IMR-90 (cell line): ENCODE measurements at regions not wholly inside any gene's neighbourhood (a gene's known extent, or its start where the extent isn't known, plus 50 kb on each side); places are given as distances from the start of the nearest gene placed in this dataset.
A peak's percentile ranks its signal among the peaks of the same experiment; 100 is the strongest.

ENCODE experiments used
- ATAC-seq: fragments of 200-7000 bp; cut with Tn5 transposase; 2 replicates; pipeline ENCODE4 v1.9.1; 2020; ENCODE audit warnings: low read depth, mild to moderate bottlenecking, moderate library complexity
- BruUV-seq: library from RNA; stranded (reverse); fragments of 400-500 nt; replicated peaks from 2 replicates; lab custom pipeline; 2021; lab: Mats Ljungman, UMichigan
- CTCF ChIA-PET: fragments of 300-600 bp; formaldehyde crosslinking; extraction: SDS; loops from one replicate; lab custom pipeline; 2021; ENCODE audit warnings: antibody characterized with exemption; lab: Yijun Ruan, JAX
- POLR2A ChIA-PET: fragments of 300-600 bp; sonication (Branson Sonifier 250); formaldehyde crosslinking; loops from one replicate; lab custom pipeline; 2022; ENCODE audit warnings: antibody characterized with exemption; ENCODE audit not compliant: unreplicated experiment; lab: Charles Lee
- DNase-seq: peaks from one replicate; pipeline ENCODE4 v3.0.0; 2013
- H2AFZ ChIP-seq: replicated peaks from 2 replicates; pipeline ENCODE3; 2013; ENCODE audit warnings: low read length, mild to moderate bottlenecking; ENCODE audit not compliant: poor library complexity
- H2AK5ac ChIP-seq: 2 replicates; pipeline ENCODE4 v1.6.1; 2013; ENCODE audit warnings: low read depth, low read length, inconsistent platforms
- H2AK9ac ChIP-seq: replicated peaks from 2 replicates; pipeline ENCODE3; 2013; ENCODE audit warnings: mild to moderate bottlenecking, low read depth, low read length, moderate library complexity; ENCODE audit not compliant: poor library complexity
- H2BK120ac ChIP-seq: 2 replicates; pipeline ENCODE4 v1.6.1; 2013; ENCODE audit warnings: low read depth, low read length, inconsistent platforms
- H2BK15ac ChIP-seq: 3 replicates; pipeline ENCODE4 v1.6.1; 2013; ENCODE audit warnings: low read depth, low read length, inconsistent platforms
- H2BK20ac ChIP-seq: 2 replicates; pipeline ENCODE4 v1.6.1; 2013; ENCODE audit warnings: low read depth, mild to moderate bottlenecking, inconsistent platforms, low read length, moderate library complexity
- H2BK5ac ChIP-seq: 2 replicates; pipeline ENCODE4 v1.6.1; 2013; ENCODE audit warnings: mild to moderate bottlenecking, low read depth, low read length, inconsistent platforms; ENCODE audit not compliant: poor library complexity, severe bottlenecking
- H3K14ac ChIP-seq: replicated peaks from 2 replicates; pipeline ENCODE4 v1.6.1; 2013; ENCODE audit warnings: low read depth, low read length, inconsistent platforms
- H3K18ac ChIP-seq: 2 replicates; pipeline ENCODE4 v1.6.1; 2013; ENCODE audit warnings: low read depth, low read length, control low read depth
- H3K23ac ChIP-seq: 2 replicates; pipeline ENCODE4 v1.6.1; 2013; ENCODE audit warnings: low read depth, low read length, inconsistent platforms
- H3K27ac ChIP-seq: 2 replicates; pipeline ENCODE4 v1.5.1; 2013; ENCODE audit warnings: mild to moderate bottlenecking, control low read depth, low read length; ENCODE audit not compliant: insufficient read depth
- H3K27me3 ChIP-seq: 2 replicates; pipeline ENCODE4 v1.6.1; 2013; ENCODE audit warnings: low read length; ENCODE audit not compliant: control insufficient read depth, insufficient read depth
- H3K36me3 ChIP-seq: 2 replicates; pipeline ENCODE4 v1.6.1; 2013; ENCODE audit warnings: low read length, mixed read lengths; ENCODE audit not compliant: control insufficient read depth, insufficient read depth
- H3K4ac ChIP-seq: 2 replicates; pipeline ENCODE4 v1.6.1; 2013; ENCODE audit warnings: low read depth, low read length, inconsistent platforms
- H3K4me1 ChIP-seq: 2 replicates; pipeline ENCODE4 v1.6.1; 2013; ENCODE audit warnings: low read length, mixed read lengths; ENCODE audit not compliant: control insufficient read depth, insufficient read depth
- H3K4me2 ChIP-seq: 2 replicates; pipeline ENCODE4 v1.6.1; 2013; ENCODE audit warnings: low read depth, mild to moderate bottlenecking, control low read depth, low read length, moderate library complexity
- H3K4me3 ChIP-seq: 2 replicates; pipeline ENCODE4 v1.5.1; 2013; ENCODE audit warnings: low read depth, mild to moderate bottlenecking, control low read depth, low read length, moderate library complexity; ENCODE audit not compliant: insufficient read depth
- H3K56ac ChIP-seq: 2 replicates; pipeline ENCODE4 v1.6.1; 2013; ENCODE audit warnings: low read length, inconsistent platforms; ENCODE audit not compliant: insufficient read depth; ENCODE audit errors: extremely low read depth
- H3K79me1 ChIP-seq, 2 experiments: 2 replicates each; pipeline ENCODE4 v1.6.1; 2013; ENCODE audit warnings: low read length in 2 of 2, inconsistent platforms in 1 of 2, low read depth in 1 of 2
- H3K9ac ChIP-seq: 2 replicates; pipeline ENCODE4 v1.6.1; 2013; ENCODE audit warnings: low read depth, low read length, control low read depth
- H3K9me1 ChIP-seq: 2 replicates; pipeline ENCODE4 v1.6.1; 2013; ENCODE audit warnings: low read length, inconsistent platforms; ENCODE audit not compliant: insufficient read depth
- H3K9me3 ChIP-seq: 2 replicates; pipeline ENCODE4 v1.6.1; 2013; ENCODE audit warnings: low read length; ENCODE audit not compliant: control insufficient read depth, insufficient read depth
- H4K20me1 ChIP-seq: 2 replicates; pipeline ENCODE4 v1.6.1; 2013; ENCODE audit warnings: low read length, inconsistent platforms; ENCODE audit not compliant: insufficient read depth
- H4K5ac ChIP-seq: 2 replicates; pipeline ENCODE4 v1.6.1; 2013; ENCODE audit warnings: mild to moderate bottlenecking, low read depth, low read length, control low read depth
- H4K8ac ChIP-seq, 2 experiments: 2 replicates each; pipeline ENCODE4 v1.6.1; 2013; ENCODE audit warnings: low read depth in 2 of 2, low read length in 2 of 2, control low read depth in 1 of 2, inconsistent platforms in 1 of 2
- H4K91ac ChIP-seq: 2 replicates; pipeline ENCODE4 v1.6.1; 2013; ENCODE audit warnings: low read depth, low read length, inconsistent platforms; ENCODE audit not compliant: insufficient read depth
- BHLHE40 ChIP-seq: fragments of 150-350 bp; IDR thresholded peaks from 2 replicates; pipeline ENCODE4 v1.6.1; 2016; ENCODE audit warnings: mild to moderate bottlenecking, low read depth, low read length
- CEBPB ChIP-seq: IDR thresholded peaks from 2 replicates; pipeline ENCODE4 v1.6.1; 2012; ENCODE audit warnings: low read depth, low read length, improper control_type of control experiment
- CHD1 ChIP-seq: IDR thresholded peaks from 2 replicates; pipeline ENCODE4 v1.6.1; 2012; ENCODE audit warnings: low read depth, low read length, improper control_type of control experiment
- FOS ChIP-seq: fragments of 150-350 bp; IDR thresholded peaks from 2 replicates; pipeline ENCODE4 v1.6.1; 2016; ENCODE audit warnings: low read depth, low read length
- MAFK ChIP-seq: IDR thresholded peaks from 2 replicates; pipeline ENCODE4 v1.6.1; 2012; ENCODE audit warnings: low read depth, low read length, improper control_type of control experiment
- dilution Hi-C: fragments of 300-500 bp; cut with HindIII; formaldehyde crosslinking; loops from one replicate; pipeline ENCODE4 v1.14.3; 2018; ENCODE audit warnings: low sequenced_read_pairs; ENCODE audit not compliant: unreplicated experiment
- in situ Hi-C: fragments of 300-500 bp; cut with MboI; formaldehyde crosslinking; loops from 3 replicates; pipeline ENCODE4 v1.14.3; 2019; ENCODE audit warnings: low sequenced_read_pairs, inconsistent platforms, mixed read lengths
- intact Hi-C: fragments of 100-400 bp; cut with micrococcal nuclease; formaldehyde crosslinking; loops from 2 replicates; pipeline ENCODE4 v1.10.0; 2022

GRCh38 chr3:55333923-55334322 is 153.2 kb downstream of the WNT5A start:
- peaks cover 23% of the 10 kb centered on the region for H3K4me1 ChIP-seq
- H3K36me3 ChIP-seq = no peaks in the 10 kb centered on the region
- H3K27me3 ChIP-seq = no peaks in the 10 kb centered on the region
- H2BK120ac ChIP-seq = peak overlapping the region; percentile 97
- H3K27ac ChIP-seq = peak overlapping the region; percentile 81
- intact Hi-C loops = loop anchor here (5.0 kb wide), 3 partner anchors 133 to 382 kb away; no protein-coding TSS in a partner anchor
- H3K4me2 ChIP-seq = peak overlapping the region; percentile 37
- peak overlapping the region; percentile 59 for H4K5ac ChIP-seq
- H3K4me3 ChIP-seq = no peak overlapping the region
- H3K9ac ChIP-seq = no peak overlapping the region
- H2AK9ac ChIP-seq = peak overlapping the region; percentile 21
- 0 out of 4 replicates have a peak, but pooled peaks cover 0 to 11% of the 10 kb centered on the region in 2 experiments for H3K79me1 ChIP-seq
- CTCF ChIA-PET = no interaction called here
- peak overlapping the region; percentile 89 for H2BK15ac ChIP-seq
- H3K9me3 ChIP-seq = no peaks in the 10 kb centered on the region
- peak overlapping the region; percentile 48; the same call in 1 of the 2 replicates for H3K56ac ChIP-seq
- dilution Hi-C loops = no loop called here
- peak overlapping the region; percentile 83 for H3K18ac ChIP-seq
- H4K8ac ChIP-seq = peak overlapping the region; percentile 78 to 91
- in situ Hi-C loops = loop anchor here (10.0 kb wide), 1 partner anchor 131 kb away; no protein-coding TSS in a partner anchor
- H3K9me1 ChIP-seq = peaks cover 21% of the 10 kb centered on the region
- POLR2A ChIA-PET = no interaction called here
- peak overlapping the region; percentile 98 for H2AK5ac ChIP-seq
- no TSS peak for BruUV-seq
- H2BK20ac ChIP-seq = peak overlapping the region; percentile 97
- H4K91ac ChIP-seq = peak overlapping the region; percentile 96
- H3K23ac ChIP-seq = peak overlapping the region; percentile 86
- H2BK5ac ChIP-seq = peak overlapping the region; percentile 98
- TF ChIP-seq CEBPB = peak; percentile 93
- TF ChIP-seq CHD1 = no peak
- TF ChIP-seq FOS = peak; percentile 23; the same call in 1 of the 2 replicates
- TF ChIP-seq BHLHE40 = no peak
- no peak for TF ChIP-seq MAFK
- peak overlapping the region; percentile 94 for H3K14ac ChIP-seq
- ATAC-seq (peak; percentile 53), DNase-seq (peak; percentile 84)
- no peaks in the 10 kb centered on the region for H4K20me1 ChIP-seq
- peak overlapping the region; percentile 94 for H3K4ac ChIP-seq
- H2AFZ ChIP-seq = peak overlapping the region; percentile 25
